K562 (cell line): ENCODE measurements at regions not wholly inside any gene's neighbourhood (a gene's known extent, or its start where the extent isn't known, plus 50 kb on each side); places are given as distances from the start of the nearest gene placed in this dataset.

ENCODE experiments used
- CBX5 ChIP-seq: IDR thresholded peaks from 2 replicates; pipeline ENCODE4 v1.6.1; 2014; ENCODE audit warnings: low read depth, borderline replicate concordance
- CTCF ChIP-seq, 3 experiments: IDR thresholded peaks in 2 of 3; conservative IDR thresholded peaks in 1 of 3; 2 replicates each; pipeline ENCODE4 v1.5.1; 2011 to 2012; ENCODE audit warnings: low read length in 3 of 3, mild to moderate bottlenecking in 3 of 3, control low read depth in 2 of 3, improper control_type of control experiment in 1 of 3, inconsistent platforms in 1 of 3, low read depth in 1 of 3, mixed read lengths in 1 of 3, moderate library complexity in 1 of 3; ENCODE audit not compliant: insufficient read depth in 2 of 3
- ETV5 ChIP-seq: sonication (generic); formaldehyde crosslinking; IDR thresholded peaks from 2 replicates; pipeline ENCODE4 v1.4.0; 2020; ENCODE audit warnings: low read depth, mild to moderate bottlenecking, missing genetic modification reagents
- EZH2 ChIP-seq: IDR thresholded peaks from 2 replicates; pipeline ENCODE4 v1.6.1; 2012; ENCODE audit warnings: low read depth, mild to moderate bottlenecking, inconsistent platforms, low read length, borderline replicate concordance
- GTF2F1 ChIP-seq: IDR thresholded peaks from 2 replicates; pipeline ENCODE4 v1.6.1; 2011; ENCODE audit warnings: low read depth, low read length, improper control_type of control experiment
- NFYB ChIP-seq: IDR thresholded peaks from 2 replicates; pipeline ENCODE4 v1.6.1; 2011; ENCODE audit warnings: mild to moderate bottlenecking, moderate library complexity; ENCODE audit not compliant: insufficient read length; ENCODE audit errors: extremely low read depth
- POLR2A ChIP-seq: fragments of 450-650 bp; conservative IDR thresholded peaks from 2 replicates; pipeline ENCODE4 v1.6.1; 2016
- SMAD2 ChIP-seq: fragments of 150-350 bp; IDR thresholded peaks from 2 replicates; pipeline ENCODE4 v1.6.1; 2014; ENCODE audit warnings: low read depth, mild to moderate bottlenecking, low read length
- TEAD4 ChIP-seq, 2 experiments: sonication (generic) in 1 of 2; formaldehyde crosslinking in 1 of 2; IDR thresholded peaks; 2 replicates each; pipeline versions ENCODE4 v1.6.1 to v1.8.0; 2012 to 2022; ENCODE audit warnings: borderline replicate concordance in 1 of 2, inconsistent platforms in 1 of 2, low read length in 1 of 2, mild to moderate bottlenecking in 1 of 2, missing genetic modification reagents in 1 of 2
- ZNF121 ChIP-seq: sonication (generic); formaldehyde crosslinking; conservative IDR thresholded peaks from 2 replicates; pipeline ENCODE4 v1.8.0; 2022; ENCODE audit warnings: missing genetic modification reagents

DNA sequence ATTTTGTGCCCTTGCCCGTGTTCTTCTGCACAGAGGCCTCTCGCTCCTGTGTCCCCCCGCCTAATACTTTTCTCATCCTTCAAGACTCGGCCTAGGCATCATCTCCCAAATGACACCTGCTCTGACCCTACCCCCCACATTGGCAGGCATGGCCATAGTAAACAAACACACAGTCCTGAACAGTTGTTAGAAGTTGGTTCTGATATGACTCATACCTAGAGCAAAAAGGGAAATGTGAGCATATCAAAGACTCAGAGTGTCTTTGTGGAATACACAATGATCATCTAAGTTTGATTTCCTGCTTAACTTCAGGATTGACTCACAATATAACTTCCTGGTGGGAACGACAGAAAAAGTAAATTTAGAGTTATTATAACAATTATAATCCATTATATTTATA lies 120.5 kb downstream of the POLR2M start:
- no peak for TF ChIP-seq ZNF121 (CRISPR knock-in tag)
- no peak for TF ChIP-seq POLR2A
- TF ChIP-seq TEAD4 (IDR thresholded peaks at IDR 0.05; ENCODE audit: low read length) = no peak
- TF ChIP-seq TEAD4 (CRISPR knock-in tag; IDR thresholded peaks at IDR 0.05; ENCODE audit: borderline replicate concordance) = no peak
- TF ChIP-seq NFYB = no peak
- no peak for TF ChIP-seq CTCF (IDR thresholded peaks at IDR 0.05 in 2 of 3, conservative IDR thresholded peaks at IDR 0.05 in 1 of 3; ENCODE audit: insufficient read depth in 2 of 3, low read depth in 1 of 3, low read length in 3 of 3)
- TF ChIP-seq CBX5 = no peak
- no peak for TF ChIP-seq EZH2
- TF ChIP-seq ETV5 (CRISPR knock-in tag) = no peak
- no peak for TF ChIP-seq SMAD2
- no peak for TF ChIP-seq GTF2F1
